Femur (tissue), 1 donor: ENCODE measurements at regions not wholly inside any gene's neighbourhood (a gene's known extent, or its start where the extent isn't known, plus 50 kb on each side); places are given as distances from the start of the nearest gene placed in this dataset.

Source experiments
- DNase-seq: peaks from one replicate; pipeline ENCODE4 v3.0.0-alpha.2; 2017

- no peak for DNase-seq
These were observed 361.1 kb upstream of the SLITRK1 start for GRCh38 chr13:84243340-84243739.

- DNase-seq: no peak
These were observed 356.8 kb upstream of the SLITRK1 start for GRCh38 chr13:84239032-84239431.

DNA sequence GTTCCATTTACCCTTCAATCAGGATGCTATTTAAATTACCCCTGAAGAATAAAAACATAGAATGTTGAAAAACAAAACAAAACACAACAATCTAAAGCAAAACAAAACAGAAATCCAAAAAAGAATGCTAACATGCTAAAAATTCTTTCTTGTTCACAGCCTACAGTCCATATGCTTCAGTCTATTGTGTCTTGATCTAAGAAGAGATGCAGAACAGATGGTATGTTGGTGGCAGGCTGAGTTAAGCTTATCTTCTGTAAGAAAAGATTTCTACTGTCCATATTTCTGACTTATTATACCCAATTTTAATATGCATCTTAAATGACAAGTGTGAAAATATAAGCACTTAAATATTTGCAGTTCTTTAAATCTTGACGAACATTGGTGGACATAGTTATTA is 356.1 kb upstream of the SLITRK1 start:
- no peak for DNase-seq

- no peak for DNase-seq
These were observed 354.9 kb upstream of the SLITRK1 start for GRCh38 chr13:84237143-84237542.

GRCh38 chr13:84234416-84234815 is 352.1 kb upstream of the SLITRK1 start:
- DNase-seq: no peak

DNA sequence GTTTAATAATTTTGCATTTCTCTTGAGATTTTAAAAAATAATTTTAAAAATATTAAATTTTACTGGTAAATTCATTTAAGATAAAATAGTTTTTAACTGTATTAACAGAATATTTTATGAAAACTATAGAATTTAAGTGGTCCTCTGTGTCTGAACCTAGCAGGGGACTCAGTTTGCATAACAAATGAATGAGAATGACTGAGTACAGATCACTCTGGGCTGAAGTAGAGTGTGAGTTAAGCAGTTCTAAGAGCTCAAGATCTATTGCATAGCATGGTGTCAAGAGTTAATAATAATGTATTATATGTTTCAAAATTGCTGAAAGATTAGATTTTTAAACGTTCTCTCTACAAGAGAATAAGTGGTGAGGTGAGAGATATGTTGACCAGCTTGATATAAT is 348.3 kb upstream of the SLITRK1 start:
- no peak for DNase-seq

- DNase-seq: no peak
These were observed 328.8 kb upstream of the SLITRK1 start for GRCh38 chr13:84211048-84211447.

GRCh38 chr13:84208246-84208910 is 326.1 kb upstream of the SLITRK1 start:
- no peak for DNase-seq

DNA sequence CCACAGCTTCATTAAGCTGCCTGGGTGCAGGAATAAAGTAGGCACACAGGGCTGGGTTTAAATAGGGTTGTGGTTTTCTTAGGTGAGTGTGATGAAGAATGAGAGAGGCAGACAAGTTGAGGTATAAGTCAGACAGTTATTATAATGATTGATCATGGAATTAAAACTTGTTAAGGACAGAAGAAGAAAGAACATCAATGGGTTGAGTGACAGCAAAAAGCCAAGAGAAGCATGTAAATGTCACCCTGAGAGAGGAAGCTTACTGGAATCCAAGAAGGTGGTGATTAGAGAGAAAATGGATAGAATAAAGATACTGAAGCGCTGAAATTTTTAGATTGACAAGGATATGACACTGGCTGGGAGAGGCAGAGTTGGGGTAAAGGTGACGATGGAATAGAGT is 325.2 kb upstream of the SLITRK1 start:
- no peak for DNase-seq

DNA sequence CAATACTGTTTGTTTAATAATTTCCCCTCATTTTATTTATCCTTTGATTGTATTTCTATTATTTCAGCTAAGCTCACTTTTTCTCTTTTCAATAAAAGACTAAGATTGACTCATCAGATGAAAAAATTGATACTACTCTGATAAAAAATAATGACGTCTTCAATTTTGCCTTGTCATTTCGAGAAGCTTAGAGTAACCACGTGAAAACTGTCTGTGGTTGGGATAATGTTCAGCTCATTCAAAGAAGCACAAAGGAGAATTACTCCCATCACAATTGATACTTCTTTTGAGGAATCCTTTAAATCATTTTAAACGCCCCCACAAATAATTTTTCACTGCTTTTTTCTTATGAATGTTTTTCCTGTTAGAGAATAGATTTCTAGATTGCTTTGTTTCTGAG is 318.7 kb upstream of the SLITRK1 start:
- no peak for DNase-seq

DNA sequence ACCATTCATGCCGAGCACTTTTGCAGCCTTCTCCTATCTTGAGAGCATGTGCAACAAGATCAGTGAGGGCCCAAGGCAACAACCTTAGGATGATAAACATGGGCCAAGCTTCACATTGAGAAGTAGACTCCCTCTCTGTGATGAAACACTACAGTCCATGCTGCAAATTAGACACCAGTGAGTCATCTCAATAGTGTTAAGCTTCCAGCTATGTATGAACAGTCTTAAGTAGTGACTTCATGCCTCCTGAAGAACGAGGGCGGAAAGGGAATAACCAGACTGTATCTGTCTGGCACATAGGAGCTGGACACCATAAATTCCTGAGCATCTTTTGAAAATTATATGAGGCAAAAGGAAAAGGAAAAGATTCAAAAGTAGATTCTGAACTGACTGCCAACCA is 309.9 kb upstream of the SLITRK1 start:
- no peak for DNase-seq

DNA sequence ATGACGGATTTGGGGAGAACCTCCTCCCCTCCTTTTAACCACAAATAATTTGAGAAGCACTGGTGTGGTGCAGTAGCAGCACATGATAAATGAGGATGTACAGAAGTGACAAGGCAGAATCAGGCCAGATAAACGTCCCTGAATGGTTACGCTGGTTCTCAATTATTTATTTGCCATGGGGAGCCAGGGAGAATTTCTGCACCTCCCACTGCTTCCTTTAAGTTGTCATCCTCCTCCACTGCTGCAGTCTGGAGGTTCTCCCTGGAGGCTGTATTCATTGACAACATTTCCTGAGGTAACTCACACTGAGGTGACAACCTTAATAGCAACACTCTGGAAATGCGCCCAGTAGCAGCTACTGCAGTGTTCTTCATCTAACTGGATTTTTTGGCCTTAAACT is 308.9 kb upstream of the SLITRK1 start:
- no peak for DNase-seq

DNA sequence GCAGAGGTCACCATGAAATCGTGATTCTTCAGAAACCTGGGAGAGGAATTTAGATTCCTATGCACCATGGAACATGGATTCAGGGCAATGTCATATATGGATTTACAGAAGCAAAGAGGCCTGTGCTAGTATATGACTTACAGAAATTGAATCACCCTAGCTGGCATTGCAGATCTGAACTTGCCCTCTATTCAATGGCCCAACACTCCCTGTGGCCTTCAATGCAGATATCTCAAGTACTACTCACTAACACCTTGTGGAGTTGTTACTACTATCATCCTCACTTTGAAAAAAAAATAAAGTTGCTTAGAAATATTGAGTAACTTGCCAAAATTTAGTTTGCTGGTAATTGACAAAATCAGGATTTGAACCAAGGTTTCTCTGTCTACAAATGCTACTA is 305.4 kb upstream of the SLITRK1 start:
- DNase-seq: no peak

DNA sequence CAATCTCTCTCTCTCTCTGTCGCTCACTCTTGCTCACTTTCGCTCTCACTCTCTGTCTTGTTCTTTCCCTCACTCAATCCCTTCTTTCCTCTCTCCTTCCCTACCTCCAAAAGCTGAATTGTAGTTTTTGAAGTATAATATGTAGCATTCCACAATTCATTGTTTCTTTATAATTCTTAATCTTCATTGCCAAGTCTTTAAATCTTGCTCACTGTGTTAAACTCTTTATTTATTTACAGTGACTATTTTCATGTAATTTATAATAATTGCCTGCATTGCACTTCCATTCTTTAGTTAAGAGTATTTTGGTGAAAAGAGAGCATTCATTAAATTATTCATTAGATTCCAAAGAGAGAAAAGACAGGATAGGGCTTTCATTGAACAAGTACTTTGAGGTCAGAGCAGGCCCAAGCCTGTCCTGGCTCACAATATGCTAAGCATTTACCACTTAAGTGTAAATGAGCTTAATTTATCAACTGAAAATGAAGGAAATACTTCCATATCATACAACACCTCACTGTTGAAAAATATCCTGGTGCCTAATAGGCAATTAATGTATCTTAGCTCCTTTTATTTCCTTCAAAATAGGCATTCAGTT is 257.4 kb upstream of the SLITRK1 start:
- no peak for DNase-seq

DNA sequence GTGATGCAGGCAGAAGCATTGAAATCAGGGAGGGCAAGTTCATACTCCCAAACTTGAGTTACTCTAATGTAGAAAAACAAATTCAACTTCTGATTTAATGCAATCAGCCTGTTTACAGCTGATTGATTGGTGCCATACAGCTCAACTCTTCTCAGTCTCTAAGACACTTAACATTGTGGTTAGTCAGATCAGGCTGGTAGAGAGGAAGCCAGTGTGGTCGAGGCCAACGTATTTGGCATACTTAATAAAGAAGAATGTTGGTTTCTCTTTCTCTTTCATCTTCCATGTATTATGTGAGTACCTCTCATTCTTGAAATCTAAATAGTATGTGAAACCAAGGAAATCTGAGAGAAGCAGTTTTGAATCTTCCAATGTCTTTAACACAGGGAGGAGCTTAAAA is 255.0 kb upstream of the SLITRK1 start:
- DNase-seq: no peak

DNA sequence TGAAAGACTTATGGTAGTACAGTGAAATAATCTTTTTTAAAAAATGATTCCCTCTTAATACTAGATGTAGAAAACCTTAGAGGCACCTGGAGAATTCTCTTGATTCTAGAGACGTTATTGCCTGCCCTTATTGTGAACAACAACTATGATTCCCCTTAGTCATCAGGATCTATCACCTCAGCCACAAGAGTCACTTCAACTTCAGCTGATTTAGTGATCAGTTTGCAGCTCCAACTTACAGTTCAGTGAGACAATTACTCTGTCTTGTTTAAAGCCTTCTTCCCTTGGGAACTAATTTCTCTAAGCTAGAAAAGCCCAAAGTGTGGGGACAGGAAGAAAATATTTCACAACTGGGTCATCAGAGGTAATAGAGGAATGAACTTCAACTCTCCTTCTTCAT is 254.3 kb upstream of the SLITRK1 start:
- no peak for DNase-seq

DNA sequence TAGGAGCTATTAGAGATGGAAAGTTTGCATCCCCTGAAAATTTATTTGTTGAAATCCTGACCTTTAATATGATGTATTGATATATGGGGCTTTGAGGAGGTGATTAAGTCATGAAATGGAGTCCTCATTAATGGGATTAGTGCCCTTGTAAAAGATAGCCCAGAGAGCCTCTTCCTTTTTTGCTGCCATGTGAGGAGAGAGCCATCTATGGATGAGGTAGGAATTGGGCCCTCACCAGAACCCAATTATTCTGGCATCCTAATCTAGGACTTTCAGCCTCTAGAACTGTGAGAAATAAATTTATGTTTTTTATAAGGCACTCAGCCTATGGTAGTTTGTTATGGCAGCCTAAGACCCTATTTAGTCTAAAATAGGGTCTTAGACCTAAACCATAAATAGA is 250.2 kb upstream of the SLITRK1 start:
- no peak for DNase-seq

GRCh38 chr13:84131249-84131648 is 249.0 kb upstream of the SLITRK1 start:
- DNase-seq: no peak

GRCh38 chr13:84130495-84131114 is 248.3 kb upstream of the SLITRK1 start:
- no peak for DNase-seq

GRCh38 chr13:84129966-84130365 is 247.7 kb upstream of the SLITRK1 start:
- DNase-seq: no peak

- DNase-seq: no peak
These were observed 245.4 kb upstream of the SLITRK1 start for GRCh38 chr13:84127597-84128128.

- no peak for DNase-seq
These were observed 244.4 kb upstream of the SLITRK1 start for GRCh38 chr13:84126671-84127171.

- peak; percentile 34 for DNase-seq
These were observed 239.2 kb upstream of the SLITRK1 start for GRCh38 chr13:84121456-84121855.

- DNase-seq: no peak
These were observed 236.7 kb upstream of the SLITRK1 start for GRCh38 chr13:84118839-84119409.
